RPMI7951 (cell line): ENCODE measurements at regions not wholly inside any gene's neighbourhood (a gene's known extent, or its start where the extent isn't known, plus 50 kb on each side); places are given as distances from the start of the nearest gene placed in this dataset.
A peak's percentile ranks its signal among the peaks of the same experiment; 100 is the strongest.
"Not testable (repeated sequence)": the region's sequence is repeated elsewhere in the genome, so short reads cannot be mapped to it uniquely, and the experiment has no call there.

Experiments
- DNase-seq: peaks from one replicate; pipeline ENCODE4 v3.0.0-alpha.2; 2012; ENCODE audit warnings: low read depth

GRCh38 chr6:58358452-58358851, 1041.0 kb downstream of the PRIM2 start:
- not testable (repeated sequence) for DNase-seq

- DNase-seq = not testable (repeated sequence)
Measured at GRCh38 chr6:58365856-58366255, 1048.4 kb downstream of the PRIM2 start.

- not testable (repeated sequence) for DNase-seq
Measured at GRCh38 chr6:58406659-58407058, 1089.2 kb downstream of the PRIM2 start.

DNA sequence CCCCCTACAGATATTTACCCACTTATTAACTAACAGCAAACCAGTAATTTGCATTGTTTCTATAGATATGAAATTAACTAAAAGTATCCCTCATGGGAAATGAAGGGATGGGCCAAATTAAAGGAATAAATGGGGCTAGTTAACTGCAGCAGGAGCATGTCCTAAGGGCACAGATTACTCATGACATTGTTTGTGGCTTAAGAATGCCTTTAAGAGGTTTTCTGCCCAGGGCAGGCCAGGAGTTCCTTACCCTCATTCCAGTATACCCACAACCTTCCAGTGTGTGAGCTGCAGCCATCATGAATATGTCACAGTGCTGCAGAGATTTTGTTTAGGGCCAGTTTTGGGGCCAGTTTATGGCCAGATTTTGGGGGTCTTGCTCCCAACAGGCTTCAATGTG, 1101.9 kb downstream of the PRIM2 start:
- DNase-seq = peak; percentile 3
